Limb (tissue), 2 donors: ENCODE measurements at regions not wholly inside any gene's neighbourhood (a gene's known extent, or its start where the extent isn't known, plus 50 kb on each side); places are given as distances from the start of the nearest gene placed in this dataset.

Source experiments
- DNase-seq, 2 donors: peaks; one replicate each; pipeline ENCODE4 v3.0.0-alpha.2; 2016; ENCODE audit errors: extremely low spot score in 2 of 2

DNA sequence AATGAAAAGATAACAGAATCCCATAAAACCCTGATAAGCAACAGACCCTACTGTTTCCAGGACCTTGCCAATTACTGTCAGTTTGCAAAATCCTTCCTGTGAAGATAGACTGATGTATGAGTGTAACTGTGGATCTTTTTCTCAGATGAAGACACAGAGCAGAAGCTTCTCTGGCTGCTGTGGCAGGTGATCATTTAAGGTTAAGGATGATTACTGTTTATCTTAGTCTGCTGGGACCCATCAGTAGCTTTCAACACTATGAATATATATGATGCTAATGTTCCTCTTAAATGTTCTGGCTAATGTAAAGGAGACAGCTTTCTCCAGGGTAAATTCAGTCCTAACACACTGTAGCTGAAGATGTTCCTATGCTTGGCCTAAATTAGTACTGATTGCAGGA is 56.0 kb upstream of the CTTNBP2 start:
- DNase-seq = no peak

DNA sequence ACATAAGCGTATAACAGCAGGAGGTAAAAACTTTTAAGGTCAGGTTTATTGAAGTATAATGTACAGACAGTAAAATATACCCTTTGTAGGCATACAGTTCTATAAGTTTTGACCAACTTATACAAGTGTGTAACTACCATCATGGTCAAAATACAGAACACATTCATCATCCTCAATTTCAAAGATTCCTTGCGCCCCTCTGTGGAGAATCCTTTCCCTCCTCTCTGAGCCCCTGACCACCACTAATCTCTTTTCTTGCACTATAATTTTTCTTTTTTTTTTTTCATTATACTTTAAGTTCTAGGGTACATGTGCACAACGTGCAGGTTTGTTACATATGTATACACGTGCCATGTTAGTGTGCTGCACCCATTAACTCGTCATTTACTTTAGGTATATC is 58.1 kb upstream of the CTTNBP2 start:
- no peak for DNase-seq

DNA sequence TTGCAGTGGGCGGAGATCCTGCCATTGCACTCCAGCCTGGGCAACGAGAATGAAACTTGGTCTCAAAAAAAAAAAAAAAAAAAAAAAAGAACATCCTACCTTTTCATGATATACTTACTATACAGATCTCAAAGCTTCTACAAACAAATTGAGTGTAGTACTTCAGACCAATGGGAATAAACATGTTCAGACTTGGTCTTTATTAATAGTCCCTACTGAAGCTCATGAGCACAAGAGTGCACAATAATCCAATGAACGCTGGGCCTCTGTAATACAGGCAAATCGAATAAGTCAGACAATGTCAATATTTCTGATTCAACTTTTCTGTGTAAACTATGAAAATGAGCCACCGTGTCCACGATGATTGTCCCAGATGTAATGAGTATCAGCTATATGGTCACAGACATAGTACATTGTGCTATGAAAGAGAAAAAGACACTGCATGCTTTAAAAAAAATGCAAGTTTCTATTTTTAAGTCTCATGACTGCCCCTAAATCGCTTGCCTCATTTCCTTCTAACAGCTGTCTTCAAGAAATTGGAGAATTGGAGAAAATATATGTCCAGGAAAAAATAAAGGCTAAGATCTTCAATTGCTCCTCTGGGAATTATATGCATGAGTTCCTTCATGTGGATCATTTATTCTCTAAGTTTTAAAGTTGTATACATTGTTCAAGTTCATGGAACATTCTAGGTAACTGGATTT is 64.0 kb upstream of the CTTNBP2 start:
- DNase-seq = no peak

DNA sequence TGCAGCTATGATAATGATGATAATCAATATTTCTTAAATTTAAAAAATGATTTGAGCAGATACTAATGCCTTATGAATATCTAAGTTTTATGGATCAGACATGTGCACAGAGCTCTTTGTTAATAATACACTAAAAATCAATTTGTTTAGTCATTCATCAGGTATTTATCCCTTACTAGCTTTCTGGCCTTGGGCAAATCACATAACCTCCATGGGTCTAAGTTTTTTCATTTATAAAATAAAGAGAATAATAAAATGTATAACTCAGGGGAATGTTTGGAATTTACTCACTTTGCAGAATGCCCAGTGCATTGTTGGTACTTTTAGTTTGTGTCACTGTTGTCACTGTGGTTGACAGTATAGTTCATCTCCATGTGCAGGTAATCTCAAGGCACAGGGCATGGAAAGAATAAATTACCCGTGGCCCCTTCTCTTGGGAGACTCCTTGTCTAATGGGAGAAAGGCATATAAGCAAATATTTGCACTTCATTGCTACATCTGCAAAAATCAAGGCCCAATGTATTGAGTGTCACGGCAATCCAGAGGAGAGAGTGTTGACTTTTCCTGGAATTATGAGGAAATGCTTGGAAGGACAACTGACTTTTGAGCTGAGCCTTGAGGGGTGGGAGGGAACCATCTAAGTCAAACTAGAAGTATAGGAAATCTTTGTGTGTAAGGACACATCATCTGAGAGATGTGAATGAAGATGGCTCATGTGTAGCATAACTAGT is 64.7 kb upstream of the CTTNBP2 start:
- DNase-seq = no peak

DNA sequence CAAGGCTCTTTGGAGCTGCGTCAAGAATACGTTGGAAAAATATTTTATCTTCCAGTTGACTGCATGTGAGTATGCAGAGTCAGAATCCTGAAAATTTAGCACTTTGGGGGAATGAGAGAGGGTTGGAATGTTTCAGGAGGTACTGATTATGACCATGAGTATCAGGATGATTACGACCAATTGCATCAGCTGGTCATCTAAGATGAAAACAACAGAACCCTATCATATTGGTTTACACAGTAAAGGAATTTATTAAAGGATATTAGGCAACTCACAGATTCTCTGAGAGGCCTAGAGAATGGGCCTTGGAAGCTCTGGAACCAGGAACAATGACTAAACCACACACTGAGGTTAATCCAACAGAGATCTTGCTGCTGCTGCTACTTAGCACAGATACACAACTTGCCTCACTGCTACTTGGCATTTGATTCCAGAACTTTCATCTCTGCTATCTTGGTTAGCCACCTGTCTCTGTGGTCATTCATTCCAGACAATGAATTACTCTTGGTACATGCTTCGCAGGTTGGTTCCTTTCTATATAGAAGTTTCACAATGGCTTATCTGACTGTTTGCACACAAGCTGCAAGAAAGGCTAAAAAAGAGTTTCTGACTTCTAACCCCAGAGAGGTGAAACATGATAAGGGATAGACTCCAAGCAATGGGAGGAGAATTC is 68.0 kb upstream of the CTTNBP2 start:
- no peak for DNase-seq

DNA sequence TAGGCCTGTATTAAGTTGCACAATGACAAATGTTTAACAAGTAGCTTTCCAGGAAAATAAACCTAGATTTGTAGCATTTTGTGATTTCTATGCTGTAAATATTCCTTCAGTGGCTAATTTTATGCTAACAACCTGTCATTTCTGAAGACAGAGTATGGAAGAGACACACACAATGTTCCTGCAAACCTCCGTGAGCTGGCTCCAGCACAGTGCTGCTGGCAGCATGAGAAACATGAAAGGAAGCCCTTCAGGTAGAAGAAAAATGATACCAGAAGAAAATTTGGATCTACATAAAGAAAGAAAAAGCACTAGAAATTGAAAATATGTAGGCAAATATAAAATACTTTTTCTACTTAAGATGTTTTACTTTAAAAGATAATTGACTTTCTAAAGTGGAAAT is 69.5 kb upstream of the CTTNBP2 start:
- DNase-seq = no peak

DNA sequence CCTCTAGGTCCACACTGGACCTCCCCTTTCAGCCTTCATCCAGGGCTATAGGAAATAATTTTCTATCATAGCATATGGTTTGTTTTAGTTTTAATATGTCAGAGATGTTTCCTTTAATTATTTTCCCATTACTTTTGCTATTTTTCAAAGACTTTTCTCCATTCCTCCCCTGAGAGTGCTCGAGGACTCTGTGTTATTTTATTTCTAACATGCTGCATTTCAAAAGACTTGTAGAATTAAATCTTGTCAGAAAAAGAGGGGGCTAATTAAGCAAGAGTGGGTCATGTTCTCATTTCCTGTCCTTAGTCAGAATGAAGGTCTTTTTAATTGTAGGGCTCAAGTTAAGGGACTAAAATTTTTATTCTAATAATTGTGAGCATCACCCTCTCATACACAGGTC is 71.6 kb upstream of the CTTNBP2 start:
- no peak for DNase-seq

DNA sequence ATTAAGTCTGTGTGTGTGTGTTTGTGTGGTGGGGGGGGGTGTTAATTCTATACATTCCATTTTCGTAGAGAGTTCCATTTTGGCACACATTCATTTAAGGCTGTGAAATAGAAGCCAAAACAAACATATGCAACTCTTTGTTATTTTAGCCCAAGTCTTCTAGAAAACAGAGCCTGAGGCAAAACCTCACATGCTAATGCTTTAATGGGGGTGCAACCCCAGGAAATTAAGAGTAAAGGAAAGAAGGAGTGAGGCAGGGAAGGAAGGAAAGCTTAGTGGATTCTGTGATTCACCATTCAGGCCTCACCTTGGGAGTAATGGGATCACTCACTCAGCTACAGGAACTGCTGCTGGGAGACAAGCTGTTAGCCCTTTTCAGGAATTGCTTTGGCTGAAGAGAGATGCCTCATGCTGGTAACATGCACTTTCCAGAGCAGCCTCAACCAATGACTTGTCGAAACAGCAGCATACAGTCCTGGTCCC is 73.0 kb upstream of the CTTNBP2 start:
- DNase-seq = no peak

DNA sequence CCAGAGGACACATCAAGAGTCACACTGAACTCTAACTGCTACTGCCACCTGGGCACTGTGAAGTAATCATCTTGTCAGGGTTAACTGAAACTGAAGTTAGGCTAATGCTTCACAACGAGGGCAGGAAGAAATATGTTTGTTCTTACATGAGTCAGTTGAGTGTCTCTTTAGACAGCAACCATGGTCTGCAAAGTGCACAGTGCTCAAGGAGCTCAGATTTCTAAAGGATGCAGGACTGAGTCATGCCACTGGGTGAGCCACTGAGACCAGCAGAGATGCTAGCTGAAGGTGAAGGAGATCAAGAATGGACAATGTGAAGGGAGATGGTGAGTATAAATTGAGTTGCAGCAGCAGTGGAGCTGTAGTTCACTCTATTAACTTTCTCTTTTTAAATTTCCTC is 76.0 kb upstream of the CTTNBP2 start:
- no peak for DNase-seq

DNA sequence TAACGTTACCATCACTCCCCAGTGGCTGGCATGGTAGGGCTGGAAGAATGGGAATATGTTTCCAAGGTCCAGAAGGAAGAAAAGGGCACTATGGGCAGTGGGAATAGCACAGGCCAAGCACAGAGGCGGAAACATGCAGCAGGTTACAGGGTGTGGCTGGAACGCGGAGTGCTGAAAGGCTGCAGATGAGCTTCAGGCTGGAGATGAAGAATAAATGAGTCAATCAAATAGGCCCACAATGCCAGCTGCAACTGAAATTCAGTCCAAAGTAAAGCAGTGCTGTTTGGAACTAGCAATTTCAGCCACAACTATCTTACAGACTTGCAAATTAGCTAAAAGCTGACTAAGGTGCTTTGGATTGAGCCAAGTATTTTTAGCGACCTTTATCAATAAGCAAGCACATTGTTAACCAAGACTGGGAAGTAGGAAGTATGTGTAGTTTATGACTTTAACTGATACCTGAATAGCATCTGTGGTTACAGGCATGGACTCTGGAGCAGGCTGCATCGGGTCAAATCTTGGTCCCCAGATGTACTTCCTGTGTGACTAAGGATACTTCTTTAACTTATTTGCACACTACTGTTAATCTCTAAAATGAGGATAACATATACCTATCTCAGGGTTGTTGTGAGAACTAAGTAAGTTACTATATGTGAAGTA is 77.5 kb upstream of the CTTNBP2 start:
- no peak for DNase-seq

DNA sequence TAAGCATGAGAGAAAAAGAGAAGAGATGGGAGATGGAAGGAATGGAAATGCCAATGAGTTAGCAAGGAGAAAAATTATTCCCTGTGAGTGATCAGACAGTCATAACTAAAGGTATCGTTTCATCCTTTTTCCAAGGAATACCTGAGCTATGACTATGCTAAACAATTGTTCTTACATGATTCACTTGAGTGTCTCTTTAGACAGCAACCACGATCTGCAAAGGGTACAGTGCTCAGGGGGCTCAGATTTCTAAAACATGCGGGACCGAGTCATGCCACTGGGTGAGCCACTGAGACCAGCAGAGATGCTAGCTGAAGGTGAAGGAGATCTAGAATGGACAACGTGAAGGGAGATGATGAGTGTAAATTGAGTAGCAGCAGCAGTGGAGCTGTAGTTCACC is 78.0 kb upstream of the CTTNBP2 start:
- DNase-seq = no peak

DNA sequence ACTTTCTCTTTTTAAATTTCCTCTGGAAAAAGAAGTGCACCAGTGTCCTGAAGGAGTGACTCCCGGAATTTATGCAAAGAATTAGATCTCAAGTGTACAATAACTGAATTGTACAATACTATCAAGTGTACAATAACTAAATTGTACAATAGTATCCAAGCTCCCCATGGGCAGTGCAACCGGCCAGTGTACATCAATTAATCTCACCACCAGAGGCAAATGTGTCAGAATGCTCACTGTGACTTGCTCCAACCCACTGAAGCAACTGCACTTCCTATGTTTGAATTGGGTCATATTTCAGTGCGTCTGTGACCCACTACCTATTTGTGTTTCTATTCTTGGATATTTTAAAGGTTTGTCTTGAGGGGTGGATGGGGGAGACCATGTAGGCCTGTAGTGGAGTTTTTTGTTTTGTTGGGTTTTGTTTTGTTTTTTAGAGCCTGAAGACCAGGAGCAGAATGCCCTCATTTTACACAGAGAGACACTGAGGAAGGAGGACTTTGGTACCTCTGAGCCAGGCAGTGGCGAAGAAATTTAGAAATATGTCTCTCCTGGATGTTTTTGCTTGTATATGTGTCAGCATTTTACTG is 78.5 kb upstream of the CTTNBP2 start:
- no peak for DNase-seq

DNA sequence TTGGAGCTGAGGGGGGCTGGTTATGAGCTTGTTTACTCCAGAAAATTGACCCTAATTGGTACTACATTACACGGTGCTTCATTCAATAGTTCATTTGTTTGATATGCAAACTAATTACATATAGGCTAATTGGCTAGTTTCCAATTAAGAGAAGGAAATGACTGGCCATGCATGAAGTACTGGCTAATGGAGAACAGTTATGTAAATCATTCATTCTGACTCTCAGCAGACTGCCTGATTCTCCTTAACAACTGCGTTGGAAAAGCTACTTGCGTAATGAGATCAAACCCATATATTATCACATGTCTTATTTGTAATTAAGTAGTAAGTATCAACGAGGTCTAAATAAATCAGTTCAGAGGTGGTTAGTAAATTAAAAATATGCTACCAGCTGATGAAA is 81.8 kb upstream of the CTTNBP2 start:
- no peak for DNase-seq

DNA sequence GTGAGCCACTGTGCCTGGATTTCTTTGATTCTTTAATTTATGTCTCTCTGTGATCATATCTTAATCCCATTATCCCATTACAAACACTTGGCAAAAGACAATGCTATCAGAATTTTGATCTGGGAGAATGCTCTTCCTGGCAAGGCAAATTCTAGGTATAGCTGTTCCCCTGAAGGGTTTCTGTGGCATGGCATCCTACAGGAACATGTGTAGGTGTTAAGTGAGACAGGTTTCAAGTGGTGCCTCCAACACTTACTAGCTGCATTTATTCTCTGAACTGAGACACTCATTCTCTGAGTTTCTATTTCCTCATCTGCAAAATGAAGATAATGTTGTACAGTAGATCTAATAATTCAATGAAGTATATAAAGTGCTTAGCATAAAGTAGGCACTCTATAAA is 87.1 kb upstream of the CTTNBP2 start:
- DNase-seq = no peak

DNA sequence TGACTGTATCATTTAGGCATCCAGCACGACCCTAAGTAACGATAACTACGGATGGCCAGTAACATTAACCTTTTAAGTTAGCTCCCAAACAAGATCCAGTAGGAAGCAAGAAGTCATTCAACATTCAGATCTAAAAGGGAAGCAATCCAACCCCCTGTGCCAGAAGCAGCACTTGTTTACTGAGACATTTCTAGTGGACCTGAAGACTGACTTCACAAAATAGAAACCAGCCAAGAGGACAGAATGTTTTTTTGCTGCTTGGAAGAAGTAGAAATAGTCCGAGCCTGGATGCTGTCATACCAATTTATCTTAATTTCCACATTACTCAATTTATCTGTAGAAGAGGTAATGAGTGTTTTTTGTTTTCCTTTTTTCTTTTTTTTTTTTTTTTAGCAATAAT is 88.0 kb upstream of the CTTNBP2 start:
- no peak for DNase-seq

DNA sequence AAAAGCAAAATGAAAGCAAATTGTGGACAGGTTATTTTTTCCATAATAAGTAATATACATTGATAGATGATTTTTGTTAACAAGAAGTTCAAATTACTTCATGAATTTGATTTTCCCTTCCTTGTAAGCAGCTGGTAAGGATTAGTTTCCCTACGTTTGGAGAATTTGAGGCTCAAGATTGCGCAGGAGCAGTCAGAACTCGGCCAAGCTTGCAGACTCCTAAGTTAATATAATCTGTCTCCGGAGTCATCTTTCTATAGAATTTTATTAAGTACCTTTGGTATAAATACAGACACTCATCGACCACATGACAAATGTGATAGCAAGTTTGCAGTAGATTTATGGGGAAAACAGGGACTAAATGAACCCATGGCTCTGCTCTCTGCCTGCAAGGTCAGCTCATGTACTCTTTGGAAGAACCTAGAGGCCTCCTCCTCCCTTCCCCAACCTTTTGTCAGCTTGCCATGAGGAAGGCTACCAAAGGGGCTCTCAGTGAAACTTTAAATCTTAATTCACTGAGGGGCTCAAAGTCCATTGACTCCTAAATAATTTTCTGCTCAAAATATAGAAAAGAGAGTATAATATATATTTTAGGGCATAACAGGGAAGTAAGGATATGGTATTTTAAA is 89.2 kb upstream of the CTTNBP2 start:
- DNase-seq = no peak

DNA sequence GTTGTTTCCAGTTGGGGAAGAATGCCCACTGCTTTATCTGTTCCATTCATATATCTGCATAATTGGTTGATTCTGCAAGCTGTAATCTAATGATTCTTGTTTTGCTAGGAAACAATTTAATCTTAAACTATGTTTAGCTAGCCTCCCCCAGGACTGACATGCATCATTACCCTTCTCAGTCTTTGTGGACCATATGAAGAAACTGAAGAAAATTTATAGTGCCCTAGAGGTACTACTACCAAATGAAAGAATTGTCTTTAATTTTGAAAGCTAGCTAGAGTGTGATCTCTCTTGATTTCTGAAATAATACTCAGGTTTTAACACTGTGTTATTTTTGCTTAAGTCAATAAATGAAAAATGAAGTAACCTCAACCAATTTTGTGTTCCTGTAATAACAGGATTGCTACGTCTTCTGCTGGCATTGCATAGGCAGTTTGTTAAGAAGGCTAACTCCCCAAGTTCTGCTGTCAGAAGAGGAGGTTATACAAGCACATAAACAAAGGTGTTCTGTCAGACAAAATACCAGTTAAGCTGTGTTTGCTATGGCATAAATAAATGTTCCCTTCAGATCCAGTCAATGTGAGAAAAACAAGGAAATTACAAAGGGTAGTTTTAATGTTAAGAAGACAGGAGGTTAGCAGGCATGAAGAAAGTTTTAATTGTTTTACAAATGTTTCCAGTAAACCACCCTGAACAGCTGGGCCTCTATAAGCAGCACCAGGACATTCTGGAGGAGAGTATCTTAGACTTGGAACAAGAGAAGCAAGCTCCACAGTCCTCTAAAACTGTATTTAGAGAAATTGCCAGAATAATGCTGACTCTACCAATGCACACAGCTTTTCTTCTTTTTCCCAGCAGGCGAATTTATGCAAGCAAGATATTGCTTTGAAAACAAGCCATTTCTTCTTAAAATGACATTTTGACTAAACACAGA is 90.3 kb upstream of the CTTNBP2 start:
- no peak for DNase-seq

DNA sequence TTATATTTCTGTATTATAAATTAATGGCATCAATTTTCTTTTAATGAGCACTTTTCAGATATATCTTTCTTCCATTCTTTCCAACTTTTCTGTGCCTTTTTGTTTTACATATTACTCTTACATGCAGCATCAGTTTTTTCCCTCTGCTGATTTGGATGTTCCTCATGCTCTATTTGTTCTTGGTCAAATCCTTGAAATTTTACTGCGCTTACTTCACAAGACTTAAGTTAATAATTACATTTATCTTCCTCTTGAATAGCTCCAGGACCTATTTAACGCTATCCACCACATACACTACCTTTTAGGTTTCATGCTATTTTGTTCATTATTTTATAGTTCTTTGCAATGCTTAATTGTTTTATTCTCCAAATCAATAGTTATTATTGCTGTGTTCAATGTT is 97.6 kb upstream of the CTTNBP2 start:
- DNase-seq = no peak

DNA sequence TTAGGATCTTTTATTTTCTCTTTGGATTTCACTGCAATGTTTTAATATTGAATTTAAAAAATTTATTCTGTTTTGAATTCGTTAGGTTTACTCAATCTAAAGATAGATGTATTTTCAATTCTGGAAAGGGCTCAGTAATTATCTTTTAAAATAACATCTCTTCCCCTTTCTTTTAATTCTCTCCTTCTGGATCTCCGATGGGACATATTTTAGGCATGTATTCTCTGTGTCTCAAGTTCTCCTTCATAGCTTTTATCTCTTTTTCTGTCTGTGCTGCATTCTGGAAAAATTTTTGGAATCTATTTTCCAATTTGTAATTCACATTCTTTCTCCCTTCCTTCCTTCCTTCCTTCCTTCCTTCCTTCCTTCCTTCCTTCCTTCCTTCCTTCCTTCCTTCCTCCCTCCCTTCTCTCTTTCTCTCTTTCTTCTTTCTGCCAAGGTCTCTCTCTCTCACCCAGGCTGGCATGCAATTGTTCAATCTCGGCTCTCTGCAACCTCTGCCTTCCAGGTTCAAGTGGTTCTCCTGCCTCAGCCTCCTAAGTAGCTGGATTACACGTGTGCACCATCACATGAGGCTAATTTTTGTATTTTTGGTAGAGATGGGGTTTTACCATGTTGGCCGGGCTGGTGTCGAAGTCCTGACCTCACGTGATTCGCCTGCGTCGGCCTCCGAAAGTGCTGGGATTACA is 98.5 kb upstream of the CTTNBP2 start:
- DNase-seq = no peak

DNA sequence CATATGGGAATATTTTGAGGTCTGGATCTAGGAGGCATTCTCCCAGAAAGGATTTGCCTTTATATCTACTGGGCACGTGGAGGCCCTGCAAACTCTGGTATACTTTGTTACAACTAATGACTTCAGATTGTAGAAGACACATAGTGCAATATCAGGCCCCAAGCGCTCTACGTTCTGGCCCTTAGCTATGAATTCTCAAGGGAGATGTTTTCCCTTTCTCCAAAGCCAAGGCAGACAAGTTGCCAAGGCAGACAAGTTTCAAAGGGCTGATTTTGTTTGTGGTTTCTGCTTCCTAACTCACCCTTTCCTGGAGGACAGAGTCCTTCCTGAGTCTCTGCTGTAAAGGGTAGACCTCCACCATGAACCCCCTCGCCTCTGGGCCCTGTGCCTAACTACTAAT is 99.4 kb upstream of the CTTNBP2 start:
- DNase-seq = no peak
